ENCODE measurements at regions not wholly inside any gene's neighbourhood (a gene's known extent, or its start where the extent isn't known, plus 50 kb on each side); places are given as distances from the start of the nearest gene placed in this dataset.
A peak's percentile ranks its signal among the peaks of the same experiment; 100 is the strongest.

DNA sequence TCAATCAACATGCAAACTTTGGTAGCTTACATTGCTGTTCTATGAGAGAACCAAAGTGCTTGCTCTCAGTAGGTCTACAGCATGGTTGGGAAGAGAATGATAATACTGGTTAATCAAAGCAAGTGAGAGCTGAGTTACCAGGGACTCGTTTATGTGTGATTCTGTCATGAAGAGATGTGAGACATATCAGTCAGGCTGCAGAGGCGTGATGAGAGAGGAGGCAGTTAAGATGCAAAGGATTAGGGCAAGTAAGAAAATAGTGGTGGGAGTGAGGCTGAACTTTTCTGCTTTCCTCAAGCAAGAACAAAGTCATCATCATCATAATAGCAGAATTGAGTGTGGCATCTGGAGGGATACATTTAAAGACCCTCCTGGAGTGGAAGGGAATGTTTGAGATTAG is 86.5 kb downstream of the RPS12 start:
- H4K5ac ChIP-seq (ENCODE audit: insufficient read length, low read depth, low read length): no peak overlapping the region
- no peaks in the 10 kb centered on the region for H3K79me1 ChIP-seq (ENCODE audit: low read depth, low read length)
- H4K91ac ChIP-seq (replicated peaks; ENCODE audit: insufficient read length, low read length): no peak overlapping the region
- FAIRE-seq (no peak), DNase-seq (ENCODE audit: low read depth in 1 of 2, low spot score in 2 of 2) (no peak)
- H3K4me3 ChIP-seq (ENCODE audit: extremely low read depth in 1 of 4, insufficient read depth in 2 of 4, low read depth in 3 of 4, low read length in 4 of 4): no peak overlapping the region
- H4K20me1 ChIP-seq (replicated peaks in 1 of 2; ENCODE audit: control insufficient read depth in 1 of 2, insufficient read depth in 2 of 2, low read length in 2 of 2): no peaks in the 10 kb centered on the region
- no peak overlapping the region for H2BK12ac ChIP-seq (ENCODE audit: low read depth, low read length)
- H3K4ac ChIP-seq (replicated peaks; ENCODE audit: insufficient read length, low read depth, low read length): no peak overlapping the region
- ChIA-PET POLR2A (ENCODE audit: partially characterized antibody) (no interaction called here), CTCF (ENCODE audit: partially characterized antibody) (interaction anchor here (0.6 kb wide), 1 partner anchor 78 kb away, joined by 4 read pairs; no protein-coding TSS in a partner anchor)
- H3K9me3 ChIP-seq (ENCODE audit: insufficient read depth in 2 of 2, low read depth in 1 of 2, low read length in 1 of 2): no peaks in the 10 kb centered on the region
- H3K18ac ChIP-seq (ENCODE audit: extremely low read depth, low read length): no peak overlapping the region
- no peaks in the 10 kb centered on the region; a peak in 1 of 8 replicates for H3K36me3 ChIP-seq (ENCODE audit: control insufficient read depth in 2 of 4, insufficient read depth in 4 of 4, low read length in 3 of 4)
- WGBS, 2 experiments (ENCODE audit: extremely low coverage in 1 of 2, insufficient coverage in 1 of 2, insufficient read length in 1 of 2, insufficient replicate concordance in 2 of 2, low coverage in 1 of 2, low lambda C conversion rate in 2 of 2, missing lambda C conversion rate in 1 of 2): 58% methylated on average over 2 of the region's 2 CpGs; no CpG with 5 or more reads in 1 of the 2 experiments
- H2BK15ac ChIP-seq (ENCODE audit: low read length): no peak overlapping the region
- no peaks in the 10 kb centered on the region for H3K27me3 ChIP-seq (replicated peaks in 1 of 4; ENCODE audit: control insufficient read depth in 3 of 4, extremely low read depth in 1 of 4, insufficient read depth in 3 of 4, low read length in 3 of 4)
- H3K56ac ChIP-seq (replicated peaks; ENCODE audit: insufficient read length, low read depth, low read length): no peak overlapping the region
- H3K27ac ChIP-seq (ENCODE audit: low read depth, low read length): no peak overlapping the region
- H3K79me2 ChIP-seq (ENCODE audit: control insufficient read depth in 1 of 2, insufficient read depth in 2 of 2, low read length in 2 of 2): no peaks in the 10 kb centered on the region
- H2BK5ac ChIP-seq (ENCODE audit: low read depth, low read length): no peak overlapping the region
- H3K23ac ChIP-seq (ENCODE audit: insufficient read length): no peak overlapping the region
- H3K4me2 ChIP-seq (ENCODE audit: insufficient read depth in 1 of 2, low read depth in 2 of 2, low read length in 2 of 2): no peak overlapping the region
- H3K9ac ChIP-seq (replicated peaks in 1 of 4; ENCODE audit: extremely low read depth in 1 of 4, low read depth in 3 of 4, low read length in 3 of 4): peak overlapping the region in 1 of 4 experiments; percentile 18; a peak in 1 of 7 replicates
- peaks cover 0 to 4% (median 1%) of the 10 kb centered on the region in 4 experiments; a peak in 1 of 7 replicates for H3K4me1 ChIP-seq (replicated peaks in 1 of 4; ENCODE audit: control insufficient read depth in 3 of 4, insufficient read depth in 4 of 4, low read length in 3 of 4)
- H2BK120ac ChIP-seq (replicated peaks; ENCODE audit: low read depth, low read length): no peak overlapping the region
- no peak overlapping the region for H4K8ac ChIP-seq (ENCODE audit: extremely low read depth, insufficient read depth, low read length)
- H3K14ac ChIP-seq (ENCODE audit: insufficient read length): no peak overlapping the region
- H2BK20ac ChIP-seq (ENCODE audit: low read length): peak overlapping the region; percentile 15; the same call in 1 of the 2 replicates
- no peaks in the 10 kb centered on the region; the same call in 1 of the 2 replicates for H3K23me2 ChIP-seq (ENCODE audit: low read depth, low read length)
- peak overlapping the region; percentile 87; the same call in 1 of the 2 replicates for H2AFZ ChIP-seq (ENCODE audit: low read length)
- H2AK5ac ChIP-seq (ENCODE audit: low read depth, low read length): no peak overlapping the region
- TF ChIP-seq CEBPB (IDR thresholded peaks at IDR 0.05; ENCODE audit: low read depth, low read length): no peak
- TF ChIP-seq CBX8 (IDR thresholded peaks at IDR 0.05; ENCODE audit: borderline replicate concordance, low read depth, low read length): no peak
- TF ChIP-seq MAFK (IDR thresholded peaks at IDR 0.05; ENCODE audit: low read depth, low read length): no peak
- no peak for TF ChIP-seq RBBP5 (IDR thresholded peaks at IDR 0.05; ENCODE audit: borderline replicate concordance, low read depth, low read length)
- no peak for TF ChIP-seq TCF12 (IDR thresholded peaks at IDR 0.05; ENCODE audit: low read depth, low read length)
- TF ChIP-seq CTBP2 (IDR thresholded peaks at IDR 0.05; ENCODE audit: borderline replicate concordance, insufficient read depth, insufficient read length, low read length): no peak
- TF ChIP-seq, protein P1, sequence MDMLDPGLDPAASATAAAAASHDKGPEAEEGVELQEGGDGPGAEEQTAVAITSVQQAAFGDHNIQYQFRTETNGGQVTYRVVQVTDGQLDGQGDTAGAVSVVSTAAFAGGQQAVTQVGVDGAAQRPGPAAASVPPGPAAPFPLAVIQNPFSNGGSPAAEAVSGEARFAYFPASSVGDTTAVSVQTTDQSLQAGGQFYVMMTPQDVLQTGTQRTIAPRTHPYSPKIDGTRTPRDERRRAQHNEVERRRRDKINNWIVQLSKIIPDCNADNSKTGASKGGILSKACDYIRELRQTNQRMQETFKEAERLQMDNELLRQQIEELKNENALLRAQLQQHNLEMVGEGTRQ (IDR thresholded peaks at IDR 0.05; ENCODE audit: low read length): no peak
- TF ChIP-seq CHD1 (IDR thresholded peaks at IDR 0.05; ENCODE audit: low read depth, low read length): no peak
- no peak for TF ChIP-seq SIX5 (IDR thresholded peaks at IDR 0.05; ENCODE audit: low read depth, low read length)
- no peak for TF ChIP-seq HDAC2 (IDR thresholded peaks at IDR 0.05; ENCODE audit: borderline replicate concordance in 1 of 2, low read depth in 2 of 2, low read length in 2 of 2)
- TF ChIP-seq, protein P2, sequence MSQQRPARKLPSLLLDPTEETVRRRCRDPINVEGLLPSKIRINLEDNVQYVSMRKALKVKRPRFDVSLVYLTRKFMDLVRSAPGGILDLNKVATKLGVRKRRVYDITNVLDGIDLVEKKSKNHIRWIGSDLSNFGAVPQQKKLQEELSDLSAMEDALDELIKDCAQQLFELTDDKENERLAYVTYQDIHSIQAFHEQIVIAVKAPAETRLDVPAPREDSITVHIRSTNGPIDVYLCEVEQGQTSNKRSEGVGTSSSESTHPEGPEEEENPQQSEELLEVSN (IDR thresholded peaks at IDR 0.05): no peak
- no peak for TF ChIP-seq HDAC6 (IDR thresholded peaks at IDR 0.05; ENCODE audit: low read depth, low read length)

All from H1 (cell line).